Skin epidermis (tissue), 12 donors: ENCODE measurements at regions not wholly inside any gene's neighbourhood (a gene's known extent, or its start where the extent isn't known, plus 50 kb on each side); places are given as distances from the start of the nearest gene placed in this dataset.
"Not testable (repeated sequence)": the region's sequence is repeated elsewhere in the genome, so short reads cannot be mapped to it uniquely, and the experiment has no call there.

Source experiments
- H3K27ac ChIP-seq, 21 experiments: fragments of 200-600 bp; sonication (generic) in 11 of 21; one replicate each; pipeline ENCODE4 v1.5.0; 2020; ENCODE audit warnings: mild to moderate bottlenecking in 3 of 21, inconsistent platforms in 2 of 21, moderate library complexity in 2 of 21
- H3K4me3 ChIP-seq, 7 experiments: fragments of 200-600 bp; sonication (generic) in 2 of 7; one replicate each; pipeline ENCODE4 v1.5.0; 2020; ENCODE audit warnings: inconsistent platforms in 2 of 7, mild to moderate bottlenecking in 2 of 7, moderate library complexity in 1 of 7

GRCh38 chr2:140178234-140178633 lies 1398.0 kb upstream of the NXPH2 start:
- no peak overlapping the region for H3K4me3 ChIP-seq
- no peak overlapping the region for H3K27ac ChIP-seq

DNA sequence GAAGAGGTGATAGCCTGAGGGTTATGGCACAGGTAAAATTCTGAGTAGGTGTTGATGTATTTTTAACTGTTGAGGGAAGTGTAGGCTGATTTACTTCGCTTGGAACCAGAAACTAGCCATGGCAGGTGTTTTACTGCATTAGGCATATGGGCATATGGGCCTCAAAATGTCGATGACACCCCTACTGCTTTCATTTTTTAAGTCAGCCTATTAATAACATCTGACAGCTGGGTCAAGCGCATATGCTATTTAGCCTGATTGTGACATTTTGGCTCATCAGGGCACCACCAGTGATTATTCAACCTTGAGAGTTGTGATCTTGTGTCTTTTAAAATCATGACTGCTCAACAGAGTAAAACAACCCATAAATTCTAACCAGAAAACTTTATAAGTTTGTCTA lies 1396.9 kb upstream of the NXPH2 start:
- no peak overlapping the region for H3K4me3 ChIP-seq
- no peak overlapping the region for H3K27ac ChIP-seq

DNA sequence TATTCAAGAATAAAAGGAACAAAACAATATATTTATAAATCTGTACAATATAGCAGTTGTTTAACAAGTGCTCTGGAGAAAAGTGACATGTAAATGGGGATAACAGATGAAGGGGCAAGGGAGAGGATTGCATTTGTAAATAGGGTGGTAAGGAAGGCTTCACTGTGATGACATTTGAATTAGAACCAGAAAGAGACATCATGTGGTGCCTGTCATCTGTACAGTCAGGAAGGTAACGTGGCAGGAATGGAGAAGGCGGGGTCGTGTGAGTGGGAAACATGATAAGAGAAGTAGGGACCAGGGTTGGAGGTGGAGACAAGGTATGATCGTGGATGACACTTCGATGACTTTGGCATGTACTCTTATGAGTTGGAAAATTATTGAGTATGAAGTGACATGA lies 1393.6 kb upstream of the NXPH2 start:
- no peak overlapping the region for H3K27ac ChIP-seq
- no peak overlapping the region for H3K4me3 ChIP-seq

DNA sequence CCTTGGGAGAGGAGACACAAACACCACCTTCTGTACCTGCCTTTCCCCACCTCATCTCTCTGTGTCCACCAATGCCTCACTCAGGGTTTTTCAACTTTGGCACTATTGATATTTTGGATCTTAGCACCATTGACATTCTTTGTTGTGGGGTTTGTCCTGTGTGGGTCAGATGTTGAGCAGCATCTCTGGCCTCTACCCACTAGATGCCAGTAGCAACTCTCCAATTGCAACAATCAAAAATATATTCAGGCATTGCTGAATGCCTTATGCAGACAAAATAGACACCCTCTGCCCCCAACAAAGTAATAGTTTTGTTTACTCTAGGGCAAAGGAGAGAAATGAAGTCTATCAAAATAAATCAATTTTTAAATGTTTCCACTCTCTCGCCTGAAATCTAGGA lies 1384.3 kb upstream of the NXPH2 start:
- no peak overlapping the region for H3K4me3 ChIP-seq
- no peak overlapping the region for H3K27ac ChIP-seq

- H3K27ac ChIP-seq = no peak overlapping the region
- H3K4me3 ChIP-seq = no peak overlapping the region
These were observed 1378.1 kb upstream of the NXPH2 start for GRCh38 chr2:140158259-140158658.

- Histone ChIP-seq H3K4me3 (no peak overlapping the region), H3K27ac (no peak overlapping the region)
These were observed 1377.6 kb upstream of the NXPH2 start for GRCh38 chr2:140157816-140158215.

GRCh38 chr2:140154706-140155105 lies 1374.5 kb upstream of the NXPH2 start:
- no peak overlapping the region for H3K4me3 ChIP-seq

GRCh38 chr2:140154271-140154670 lies 1374.1 kb upstream of the NXPH2 start:
- H3K4me3 ChIP-seq = no peak overlapping the region
- H3K27ac ChIP-seq = no peak overlapping the region

More at GRCh38 chr2:140154706-140155105, 1374.5 kb upstream of the NXPH2 start:
- H3K27ac ChIP-seq = no peak overlapping the region

DNA sequence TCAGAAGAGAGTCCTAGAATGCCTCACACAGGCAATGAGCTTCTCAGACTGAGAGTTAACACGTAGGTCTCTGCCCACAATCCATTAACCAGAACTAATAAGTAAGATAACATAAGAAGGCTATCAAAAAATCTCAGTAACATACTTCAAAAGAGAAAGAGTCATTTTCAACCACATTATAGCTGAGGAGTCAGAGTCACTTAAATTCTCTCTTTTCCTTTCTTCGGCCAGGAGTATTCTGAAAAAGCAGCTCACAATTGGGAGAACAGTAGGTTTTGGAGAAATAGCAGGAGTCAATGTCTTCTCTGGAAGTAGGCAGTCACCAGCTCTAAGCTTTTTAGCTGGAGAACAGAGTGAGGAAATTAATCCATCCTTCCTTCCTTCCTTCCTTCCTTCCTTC lies 1364.4 kb upstream of the NXPH2 start:
- Histone ChIP-seq H3K4me3 (no peak overlapping the region), H3K27ac (no peak overlapping the region)

DNA sequence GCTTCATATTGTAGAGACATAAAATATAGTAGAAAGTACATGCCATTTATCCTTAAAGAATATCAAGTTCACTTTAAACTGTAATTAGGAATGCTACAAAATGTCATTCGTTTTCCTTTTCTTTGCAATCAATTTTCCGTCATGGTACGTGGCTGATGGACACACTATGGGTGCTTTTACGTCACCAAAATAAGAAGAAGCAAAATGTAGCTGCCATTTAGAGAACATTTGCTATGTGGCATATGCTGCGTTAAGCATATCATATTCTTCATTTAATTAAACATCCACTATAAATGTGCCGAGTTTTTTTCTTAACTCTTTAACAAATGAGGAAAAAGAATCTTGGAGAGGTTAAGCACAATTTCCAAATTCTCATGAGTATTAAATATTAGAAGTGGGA lies 1358.5 kb upstream of the NXPH2 start:
- Histone ChIP-seq H3K4me3 (no peak overlapping the region), H3K27ac (no peak overlapping the region)

DNA sequence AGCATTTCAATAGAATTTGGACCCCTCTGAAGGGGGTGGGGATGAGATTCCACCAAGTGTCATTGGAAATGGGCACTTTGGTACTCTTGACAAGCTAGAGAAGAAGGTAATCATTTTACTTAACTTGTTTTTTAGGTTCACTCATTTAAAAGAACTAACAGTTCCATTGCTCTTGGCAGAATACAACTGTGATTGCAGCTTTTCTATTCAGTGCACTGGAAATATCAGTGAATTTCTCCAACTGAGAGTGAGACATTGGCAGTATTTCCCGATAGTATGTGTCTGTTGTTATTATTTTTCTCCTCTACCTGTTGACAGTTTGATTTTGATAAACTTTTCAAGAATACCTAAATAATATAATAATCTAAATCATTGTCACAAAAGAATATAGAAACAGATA lies 1356.7 kb upstream of the NXPH2 start:
- Histone ChIP-seq H3K27ac (no peak overlapping the region), H3K4me3 (no peak overlapping the region)

DNA sequence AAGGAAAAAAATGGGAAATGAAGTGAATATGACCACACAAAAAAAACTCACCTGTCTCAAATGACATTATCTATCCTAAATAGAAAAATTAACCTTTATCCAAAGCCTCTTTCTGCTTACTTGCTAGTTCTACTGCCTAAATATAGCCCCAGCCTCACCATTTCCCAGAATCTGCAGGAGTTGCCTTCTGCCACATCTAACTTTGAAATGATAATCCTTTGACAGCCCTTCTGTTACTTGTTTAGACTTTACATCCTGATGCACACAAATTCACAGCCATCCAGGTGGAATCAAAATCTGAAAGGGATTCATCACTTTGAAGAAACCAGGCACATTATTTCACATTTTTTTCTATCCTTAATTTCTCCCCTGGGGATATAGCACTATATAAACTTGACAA lies 1356.2 kb upstream of the NXPH2 start:
- no peak overlapping the region for H3K4me3 ChIP-seq
- no peak overlapping the region for H3K27ac ChIP-seq

DNA sequence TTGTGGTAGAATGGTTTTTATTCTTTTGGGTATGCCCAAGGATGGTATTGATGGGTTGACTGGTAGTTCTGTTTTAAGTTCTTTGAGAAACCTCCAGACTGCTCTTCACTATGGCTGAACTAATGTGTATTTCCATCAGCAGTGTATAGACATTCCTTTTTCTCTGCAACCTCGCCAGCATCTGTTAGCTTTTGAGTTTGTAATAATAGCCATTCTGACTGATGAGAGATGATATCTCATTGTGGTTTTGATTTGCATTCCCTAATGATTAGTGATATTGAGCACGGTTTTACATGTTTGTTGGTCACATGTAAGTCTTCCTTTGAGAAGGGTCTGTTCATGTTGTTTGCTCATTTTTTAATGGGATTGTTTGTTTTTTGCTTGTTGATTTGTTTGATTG lies 1348.7 kb upstream of the NXPH2 start:
- H3K4me3 ChIP-seq = no peak overlapping the region
- no peak overlapping the region for H3K27ac ChIP-seq

DNA sequence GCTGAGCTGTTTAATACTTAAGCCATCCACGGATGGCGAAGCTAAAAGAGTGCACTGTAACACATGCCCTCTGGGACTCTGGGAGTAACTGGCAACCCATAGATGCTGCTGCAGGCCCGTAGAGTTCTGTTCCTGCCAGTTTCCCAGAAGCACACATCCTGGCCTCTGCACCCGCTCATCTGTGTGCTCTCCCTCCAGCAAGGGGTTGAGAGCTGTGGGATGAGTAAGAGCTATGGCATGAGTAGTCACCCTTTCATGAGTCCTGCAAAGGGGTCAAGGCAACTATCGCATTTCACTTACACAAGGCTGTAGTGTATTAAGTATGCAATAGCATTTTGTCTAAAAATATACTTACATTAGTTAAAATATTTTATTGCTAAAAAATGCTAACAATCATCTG lies 1341.8 kb upstream of the NXPH2 start:
- Histone ChIP-seq H3K27ac (no peak overlapping the region), H3K4me3 (no peak overlapping the region)

GRCh38 chr2:140117386-140117785 lies 1337.2 kb upstream of the NXPH2 start:
- Histone ChIP-seq H3K27ac (no peak overlapping the region), H3K4me3 (no peak overlapping the region)

DNA sequence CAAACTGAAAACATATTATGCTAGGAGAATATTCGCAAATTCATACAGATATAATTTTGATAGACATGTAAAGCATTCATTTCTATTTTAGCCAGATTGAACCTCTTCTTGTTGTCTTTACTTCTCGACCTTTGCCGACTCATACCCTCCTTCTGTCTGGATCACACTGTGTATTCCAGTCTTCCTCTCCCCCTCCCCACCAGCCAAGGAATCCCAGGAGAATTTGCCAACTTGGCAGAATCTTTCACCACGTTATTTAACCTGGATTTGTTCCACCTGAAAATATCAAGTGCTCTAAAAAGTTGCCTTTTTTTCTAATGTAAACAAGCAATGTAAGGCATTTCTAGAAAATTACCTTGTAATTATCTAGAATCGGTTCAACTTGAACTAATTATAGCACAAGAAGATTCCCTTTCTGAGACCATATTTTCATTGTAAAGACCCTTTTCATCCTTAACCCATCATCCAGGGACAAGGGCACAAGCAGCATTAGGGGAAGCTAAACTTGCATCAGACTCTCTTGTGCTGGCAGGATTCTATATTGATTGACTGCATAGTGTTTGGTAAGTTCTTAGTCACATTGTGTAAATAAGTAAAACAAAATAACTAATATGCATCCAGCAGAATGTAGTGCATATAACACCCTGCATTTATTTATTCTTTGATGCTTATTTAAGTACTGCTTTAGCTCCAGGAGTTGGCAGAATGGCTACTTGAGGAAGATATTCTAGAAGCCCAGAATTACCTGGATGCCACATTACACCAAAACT lies 1328.7 kb upstream of the NXPH2 start:
- Histone ChIP-seq H3K4me3 (no peak overlapping the region), H3K27ac (no peak overlapping the region)

- H3K4me3 ChIP-seq = no peak overlapping the region
- no peak overlapping the region for H3K27ac ChIP-seq
These were observed 1311.7 kb upstream of the NXPH2 start for GRCh38 chr2:140091926-140092325.

DNA sequence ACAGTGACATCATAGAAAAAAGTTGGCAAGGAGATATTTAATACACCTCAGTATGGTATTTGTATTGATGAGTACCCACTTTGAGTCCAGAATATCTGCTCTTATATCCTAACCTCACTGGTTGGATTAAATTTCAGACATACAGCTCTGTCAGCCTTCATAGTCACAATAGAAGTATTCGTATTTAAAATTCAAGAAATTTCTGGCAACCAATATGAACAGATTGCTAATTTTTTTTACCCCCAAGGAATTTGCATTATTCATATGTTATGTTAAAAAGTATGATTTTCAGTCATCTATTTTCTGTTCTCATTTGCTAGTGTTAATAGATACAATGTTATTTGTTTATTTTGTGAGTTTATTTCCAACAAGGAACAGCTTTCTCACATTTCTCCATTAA lies 1306.8 kb upstream of the NXPH2 start:
- Histone ChIP-seq H3K4me3 (no peak overlapping the region), H3K27ac (no peak overlapping the region)

GRCh38 chr2:140085674-140086073 lies 1305.5 kb upstream of the NXPH2 start:
- H3K4me3 ChIP-seq = no peak overlapping the region
- H3K27ac ChIP-seq = no peak overlapping the region

GRCh38 chr2:140079038-140079437 lies 1298.8 kb upstream of the NXPH2 start:
- no peak overlapping the region for H3K4me3 ChIP-seq
- H3K27ac ChIP-seq = no peak overlapping the region

GRCh38 chr2:140076164-140076563 lies 1296.0 kb upstream of the NXPH2 start:
- no peak overlapping the region for H3K27ac ChIP-seq
- no peak overlapping the region for H3K4me3 ChIP-seq

GRCh38 chr2:140073763-140074162 lies 1293.6 kb upstream of the NXPH2 start:
- not testable (repeated sequence) for H3K4me3 ChIP-seq, H3K27ac ChIP-seq
